ENCODE measurements at regions not wholly inside any gene's neighbourhood (a gene's known extent, or its start where the extent isn't known, plus 50 kb on each side); places are given as distances from the start of the nearest gene placed in this dataset.

DNA sequence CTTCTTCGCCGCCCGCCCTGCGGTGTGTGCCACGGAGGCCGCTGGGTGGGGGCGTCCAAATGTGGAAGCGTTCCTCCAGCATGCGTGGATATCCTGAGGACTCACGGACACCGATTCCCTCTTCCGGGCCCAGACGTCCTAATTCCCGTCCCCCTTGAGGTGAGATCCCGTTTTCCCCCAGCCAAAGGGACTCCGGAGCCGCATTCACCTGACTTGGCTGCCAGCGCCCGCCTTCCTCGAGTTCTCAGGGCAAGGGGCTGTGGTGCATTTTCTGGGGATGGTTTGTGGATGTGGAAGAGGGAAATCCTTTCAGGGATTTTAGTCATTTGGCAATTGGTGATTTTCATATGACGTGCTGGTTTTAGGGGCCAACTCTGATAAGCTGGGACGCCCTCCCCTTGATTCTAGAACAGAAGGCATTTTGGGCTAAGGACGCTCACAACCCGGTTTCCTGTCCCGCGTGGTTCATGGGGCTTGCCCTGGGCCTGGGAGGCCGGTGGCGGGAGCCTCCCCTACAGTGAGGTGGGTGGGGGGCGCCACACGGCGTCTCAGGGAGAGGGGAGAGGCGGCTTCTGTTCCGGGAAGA is 165.4 kb downstream of the ACTR3B start:
- TF ChIP-seq CTCF (IDR thresholded peaks at IDR 0.05), result no peak
- no peak for TF ChIP-seq POLR2A (IDR thresholded peaks at IDR 0.05)

Measured in prostate gland (tissue), 2 donors.